IMR-90 (cell line): ENCODE measurements at regions not wholly inside any gene's neighbourhood (a gene's known extent, or its start where the extent isn't known, plus 50 kb on each side); places are given as distances from the start of the nearest gene placed in this dataset.

Experiments
- ATAC-seq: fragments of 200-7000 bp; cut with Tn5 transposase; 2 replicates; pipeline ENCODE4 v1.9.1; 2020; ENCODE audit warnings: low read depth, mild to moderate bottlenecking, moderate library complexity
- BruUV-seq: library from RNA; stranded (reverse); fragments of 400-500 nt; replicated peaks from 2 replicates; lab custom pipeline; 2021; lab: Mats Ljungman, UMichigan
- CTCF ChIA-PET: fragments of 300-600 bp; formaldehyde crosslinking; extraction: SDS; loops from one replicate; lab custom pipeline; 2021; ENCODE audit warnings: antibody characterized with exemption; lab: Yijun Ruan, JAX
- POLR2A ChIA-PET: fragments of 300-600 bp; sonication (Branson Sonifier 250); formaldehyde crosslinking; loops from one replicate; lab custom pipeline; 2022; ENCODE audit warnings: antibody characterized with exemption; ENCODE audit not compliant: unreplicated experiment; lab: Charles Lee
- DNase-seq: peaks from one replicate; pipeline ENCODE4 v3.0.0; 2013
- H2AFZ ChIP-seq: replicated peaks from 2 replicates; pipeline ENCODE3; 2013; ENCODE audit warnings: low read length, mild to moderate bottlenecking; ENCODE audit not compliant: poor library complexity
- H2AK5ac ChIP-seq: 2 replicates; pipeline ENCODE4 v1.6.1; 2013; ENCODE audit warnings: low read depth, low read length, inconsistent platforms
- H2AK9ac ChIP-seq: replicated peaks from 2 replicates; pipeline ENCODE3; 2013; ENCODE audit warnings: mild to moderate bottlenecking, low read depth, low read length, moderate library complexity; ENCODE audit not compliant: poor library complexity
- H2BK120ac ChIP-seq: 2 replicates; pipeline ENCODE4 v1.6.1; 2013; ENCODE audit warnings: low read depth, low read length, inconsistent platforms
- H2BK15ac ChIP-seq: 3 replicates; pipeline ENCODE4 v1.6.1; 2013; ENCODE audit warnings: low read depth, low read length, inconsistent platforms
- H2BK20ac ChIP-seq: 2 replicates; pipeline ENCODE4 v1.6.1; 2013; ENCODE audit warnings: low read depth, mild to moderate bottlenecking, inconsistent platforms, low read length, moderate library complexity
- H2BK5ac ChIP-seq: 2 replicates; pipeline ENCODE4 v1.6.1; 2013; ENCODE audit warnings: mild to moderate bottlenecking, low read depth, low read length, inconsistent platforms; ENCODE audit not compliant: poor library complexity, severe bottlenecking
- H3K14ac ChIP-seq: replicated peaks from 2 replicates; pipeline ENCODE4 v1.6.1; 2013; ENCODE audit warnings: low read depth, low read length, inconsistent platforms
- H3K18ac ChIP-seq: 2 replicates; pipeline ENCODE4 v1.6.1; 2013; ENCODE audit warnings: low read depth, low read length, control low read depth
- H3K23ac ChIP-seq: 2 replicates; pipeline ENCODE4 v1.6.1; 2013; ENCODE audit warnings: low read depth, low read length, inconsistent platforms
- H3K27ac ChIP-seq: 2 replicates; pipeline ENCODE4 v1.5.1; 2013; ENCODE audit warnings: mild to moderate bottlenecking, control low read depth, low read length; ENCODE audit not compliant: insufficient read depth
- H3K27me3 ChIP-seq: 2 replicates; pipeline ENCODE4 v1.6.1; 2013; ENCODE audit warnings: low read length; ENCODE audit not compliant: control insufficient read depth, insufficient read depth
- H3K36me3 ChIP-seq: 2 replicates; pipeline ENCODE4 v1.6.1; 2013; ENCODE audit warnings: low read length, mixed read lengths; ENCODE audit not compliant: control insufficient read depth, insufficient read depth
- H3K4ac ChIP-seq: 2 replicates; pipeline ENCODE4 v1.6.1; 2013; ENCODE audit warnings: low read depth, low read length, inconsistent platforms
- H3K4me1 ChIP-seq: 2 replicates; pipeline ENCODE4 v1.6.1; 2013; ENCODE audit warnings: low read length, mixed read lengths; ENCODE audit not compliant: control insufficient read depth, insufficient read depth
- H3K4me2 ChIP-seq: 2 replicates; pipeline ENCODE4 v1.6.1; 2013; ENCODE audit warnings: low read depth, mild to moderate bottlenecking, control low read depth, low read length, moderate library complexity
- H3K4me3 ChIP-seq: 2 replicates; pipeline ENCODE4 v1.5.1; 2013; ENCODE audit warnings: low read depth, mild to moderate bottlenecking, control low read depth, low read length, moderate library complexity; ENCODE audit not compliant: insufficient read depth
- H3K56ac ChIP-seq: 2 replicates; pipeline ENCODE4 v1.6.1; 2013; ENCODE audit warnings: low read length, inconsistent platforms; ENCODE audit not compliant: insufficient read depth; ENCODE audit errors: extremely low read depth
- H3K79me1 ChIP-seq, 2 experiments: 2 replicates each; pipeline ENCODE4 v1.6.1; 2013; ENCODE audit warnings: low read length in 2 of 2, inconsistent platforms in 1 of 2, low read depth in 1 of 2
- H3K9ac ChIP-seq: 2 replicates; pipeline ENCODE4 v1.6.1; 2013; ENCODE audit warnings: low read depth, low read length, control low read depth
- H3K9me1 ChIP-seq: 2 replicates; pipeline ENCODE4 v1.6.1; 2013; ENCODE audit warnings: low read length, inconsistent platforms; ENCODE audit not compliant: insufficient read depth
- H3K9me3 ChIP-seq: 2 replicates; pipeline ENCODE4 v1.6.1; 2013; ENCODE audit warnings: low read length; ENCODE audit not compliant: control insufficient read depth, insufficient read depth
- H4K20me1 ChIP-seq: 2 replicates; pipeline ENCODE4 v1.6.1; 2013; ENCODE audit warnings: low read length, inconsistent platforms; ENCODE audit not compliant: insufficient read depth
- H4K5ac ChIP-seq: 2 replicates; pipeline ENCODE4 v1.6.1; 2013; ENCODE audit warnings: mild to moderate bottlenecking, low read depth, low read length, control low read depth
- H4K8ac ChIP-seq, 2 experiments: 2 replicates each; pipeline ENCODE4 v1.6.1; 2013; ENCODE audit warnings: low read depth in 2 of 2, low read length in 2 of 2, control low read depth in 1 of 2, inconsistent platforms in 1 of 2
- H4K91ac ChIP-seq: 2 replicates; pipeline ENCODE4 v1.6.1; 2013; ENCODE audit warnings: low read depth, low read length, inconsistent platforms; ENCODE audit not compliant: insufficient read depth
- BHLHE40 ChIP-seq: fragments of 150-350 bp; IDR thresholded peaks from 2 replicates; pipeline ENCODE4 v1.6.1; 2016; ENCODE audit warnings: mild to moderate bottlenecking, low read depth, low read length
- CEBPB ChIP-seq: IDR thresholded peaks from 2 replicates; pipeline ENCODE4 v1.6.1; 2012; ENCODE audit warnings: low read depth, low read length, improper control_type of control experiment
- CHD1 ChIP-seq: IDR thresholded peaks from 2 replicates; pipeline ENCODE4 v1.6.1; 2012; ENCODE audit warnings: low read depth, low read length, improper control_type of control experiment
- FOS ChIP-seq: fragments of 150-350 bp; IDR thresholded peaks from 2 replicates; pipeline ENCODE4 v1.6.1; 2016; ENCODE audit warnings: low read depth, low read length
- MAFK ChIP-seq: IDR thresholded peaks from 2 replicates; pipeline ENCODE4 v1.6.1; 2012; ENCODE audit warnings: low read depth, low read length, improper control_type of control experiment
- MXI1 ChIP-seq: IDR thresholded peaks from 2 replicates; pipeline ENCODE4 v1.6.1; 2012; ENCODE audit warnings: low read depth, mild to moderate bottlenecking, low read length, moderate library complexity, borderline replicate concordance
- POLR2A ChIP-seq: IDR thresholded peaks from 2 replicates; pipeline ENCODE4 v1.6.1; 2012; ENCODE audit warnings: mild to moderate bottlenecking, low read depth, low read length
- RFX5 ChIP-seq: IDR thresholded peaks from 2 replicates; pipeline ENCODE4 v1.8.0; 2012; ENCODE audit warnings: low read depth, mild to moderate bottlenecking, low read length, moderate library complexity
- SMC3 ChIP-seq: fragments of 150-350 bp; IDR thresholded peaks from 2 replicates; pipeline ENCODE4 v1.6.1; 2016; ENCODE audit warnings: low read depth, mild to moderate bottlenecking, antibody characterized with exemption, low read length, moderate library complexity
- dilution Hi-C: fragments of 300-500 bp; cut with HindIII; formaldehyde crosslinking; loops from one replicate; pipeline ENCODE4 v1.14.3; 2018; ENCODE audit warnings: low sequenced_read_pairs; ENCODE audit not compliant: unreplicated experiment
- in situ Hi-C: fragments of 300-500 bp; cut with MboI; formaldehyde crosslinking; loops from 3 replicates; pipeline ENCODE4 v1.14.3; 2019; ENCODE audit warnings: low sequenced_read_pairs, inconsistent platforms, mixed read lengths
- intact Hi-C: fragments of 100-400 bp; cut with micrococcal nuclease; formaldehyde crosslinking; loops from 2 replicates; pipeline ENCODE4 v1.10.0; 2022
- TF ChIP-seq, protein P1 (sequence below): conservative IDR thresholded peaks from 2 replicates; pipeline ENCODE4 v1.5.1; 2012; ENCODE audit warnings: mild to moderate bottlenecking, low read depth, low read length, improper control_type of control experiment
- TF ChIP-seq, protein P2 (sequence below): fragments of 150-350 bp; IDR thresholded peaks from 2 replicates; pipeline ENCODE4 v1.6.1; 2016; ENCODE audit warnings: low read depth, mild to moderate bottlenecking, low read length, moderate library complexity, borderline replicate concordance
- TF ChIP-seq, protein P3 (sequence below): fragments of 150-350 bp; IDR thresholded peaks from 2 replicates; pipeline ENCODE4 v1.6.1; 2017; ENCODE audit warnings: mild to moderate bottlenecking, antibody characterized with exemption, low read length, low read depth

DNA sequence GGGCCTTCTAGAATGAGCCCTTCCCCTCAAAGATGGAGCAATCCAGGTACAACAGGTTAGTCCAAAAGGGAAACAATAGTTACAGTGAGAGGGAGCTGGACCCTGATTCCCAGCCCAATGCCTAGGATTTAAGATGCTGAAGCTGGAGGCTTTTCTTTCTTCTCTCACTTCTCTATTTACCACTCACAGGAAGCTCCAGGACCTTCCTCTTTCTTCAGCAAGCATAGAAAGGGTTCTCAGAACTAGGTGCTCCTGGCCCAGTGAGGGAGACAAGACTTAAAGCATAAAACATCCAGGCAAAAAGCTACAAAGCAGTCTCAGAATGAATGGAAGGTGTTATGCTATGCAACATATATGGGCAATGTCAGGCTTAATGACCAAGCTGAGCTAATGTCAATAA lies 279.0 kb downstream of the SRBD1 start:
- CTCF ChIA-PET = no interaction called here
- H3K36me3 ChIP-seq = no peaks in the 10 kb centered on the region
- no peaks in the 10 kb centered on the region; the same call in 1 of the 2 replicates for H3K9me1 ChIP-seq
- no peak overlapping the region for H4K91ac ChIP-seq
- DNase-seq (no peak), ATAC-seq (no peak)
- POLR2A ChIA-PET = no interaction called here
- peaks cover 16% of the 10 kb centered on the region for H3K27me3 ChIP-seq
- intact Hi-C loops = loop anchor here (10.0 kb wide), 1 partner anchor 207 kb away; no protein-coding TSS in a partner anchor
- no peak overlapping the region for H3K23ac ChIP-seq
- no peak overlapping the region for H2AFZ ChIP-seq
- H2BK15ac ChIP-seq = no peak overlapping the region
- no TSS peak for BruUV-seq
- no peaks in the 10 kb centered on the region for H3K9me3 ChIP-seq
- no peaks in the 10 kb centered on the region for H4K20me1 ChIP-seq
- H3K18ac ChIP-seq = no peak overlapping the region
- H3K4me2 ChIP-seq = no peak overlapping the region
- H4K8ac ChIP-seq = no peak overlapping the region
- H4K5ac ChIP-seq = no peak overlapping the region
- H2BK20ac ChIP-seq = no peak overlapping the region
- no peak overlapping the region for H3K14ac ChIP-seq
- no peak overlapping the region for H2AK5ac ChIP-seq
- H2AK9ac ChIP-seq = no peak overlapping the region
- in situ Hi-C loops = no loop called here
- no peak overlapping the region for H3K9ac ChIP-seq
- H3K4me1 ChIP-seq = peaks cover 4% of the 10 kb centered on the region; the same call in 1 of the 2 replicates
- TF ChIP-seq SMC3 (no peak), FOS (no peak), CEBPB (no peak), MAFK (no peak), BHLHE40 (no peak), MXI1 (no peak), CHD1 (no peak), RFX5 (no peak), POLR2A (no peak)
- TF ChIP-seq, protein P1, sequence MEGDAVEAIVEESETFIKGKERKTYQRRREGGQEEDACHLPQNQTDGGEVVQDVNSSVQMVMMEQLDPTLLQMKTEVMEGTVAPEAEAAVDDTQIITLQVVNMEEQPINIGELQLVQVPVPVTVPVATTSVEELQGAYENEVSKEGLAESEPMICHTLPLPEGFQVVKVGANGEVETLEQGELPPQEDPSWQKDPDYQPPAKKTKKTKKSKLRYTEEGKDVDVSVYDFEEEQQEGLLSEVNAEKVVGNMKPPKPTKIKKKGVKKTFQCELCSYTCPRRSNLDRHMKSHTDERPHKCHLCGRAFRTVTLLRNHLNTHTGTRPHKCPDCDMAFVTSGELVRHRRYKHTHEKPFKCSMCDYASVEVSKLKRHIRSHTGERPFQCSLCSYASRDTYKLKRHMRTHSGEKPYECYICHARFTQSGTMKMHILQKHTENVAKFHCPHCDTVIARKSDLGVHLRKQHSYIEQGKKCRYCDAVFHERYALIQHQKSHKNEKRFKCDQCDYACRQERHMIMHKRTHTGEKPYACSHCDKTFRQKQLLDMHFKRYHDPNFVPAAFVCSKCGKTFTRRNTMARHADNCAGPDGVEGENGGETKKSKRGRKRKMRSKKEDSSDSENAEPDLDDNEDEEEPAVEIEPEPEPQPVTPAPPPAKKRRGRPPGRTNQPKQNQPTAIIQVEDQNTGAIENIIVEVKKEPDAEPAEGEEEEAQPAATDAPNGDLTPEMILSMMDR = no peak
- TF ChIP-seq, protein P2, sequence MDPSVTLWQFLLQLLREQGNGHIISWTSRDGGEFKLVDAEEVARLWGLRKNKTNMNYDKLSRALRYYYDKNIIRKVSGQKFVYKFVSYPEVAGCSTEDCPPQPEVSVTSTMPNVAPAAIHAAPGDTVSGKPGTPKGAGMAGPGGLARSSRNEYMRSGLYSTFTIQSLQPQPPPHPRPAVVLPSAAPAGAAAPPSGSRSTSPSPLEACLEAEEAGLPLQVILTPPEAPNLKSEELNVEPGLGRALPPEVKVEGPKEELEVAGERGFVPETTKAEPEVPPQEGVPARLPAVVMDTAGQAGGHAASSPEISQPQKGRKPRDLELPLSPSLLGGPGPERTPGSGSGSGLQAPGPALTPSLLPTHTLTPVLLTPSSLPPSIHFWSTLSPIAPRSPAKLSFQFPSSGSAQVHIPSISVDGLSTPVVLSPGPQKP = no peak
- TF ChIP-seq, protein P3, sequence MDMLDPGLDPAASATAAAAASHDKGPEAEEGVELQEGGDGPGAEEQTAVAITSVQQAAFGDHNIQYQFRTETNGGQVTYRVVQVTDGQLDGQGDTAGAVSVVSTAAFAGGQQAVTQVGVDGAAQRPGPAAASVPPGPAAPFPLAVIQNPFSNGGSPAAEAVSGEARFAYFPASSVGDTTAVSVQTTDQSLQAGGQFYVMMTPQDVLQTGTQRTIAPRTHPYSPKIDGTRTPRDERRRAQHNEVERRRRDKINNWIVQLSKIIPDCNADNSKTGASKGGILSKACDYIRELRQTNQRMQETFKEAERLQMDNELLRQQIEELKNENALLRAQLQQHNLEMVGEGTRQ = no peak
- no peak overlapping the region for H2BK5ac ChIP-seq
- no peaks in the 10 kb centered on the region for H3K79me1 ChIP-seq
- no peak overlapping the region for H2BK120ac ChIP-seq
- H3K27ac ChIP-seq = no peak overlapping the region
- H3K56ac ChIP-seq = no peak overlapping the region
- H3K4me3 ChIP-seq = no peak overlapping the region
- dilution Hi-C loops = no loop called here
- no peak overlapping the region for H3K4ac ChIP-seq
